Heart left ventricle (tissue), 13 donors: ENCODE measurements at regions not wholly inside any gene's neighbourhood (a gene's known extent, or its start where the extent isn't known, plus 50 kb on each side); places are given as distances from the start of the nearest gene placed in this dataset.

Experiments
- POLR2A ChIP-seq, 2 donors: fragments of 450-650 bp; IDR thresholded peaks; one replicate each; pipeline ENCODE4 v1.6.1; 2017; ENCODE audit warnings: antibody characterized with exemption in 2 of 2, mild to moderate bottlenecking in 2 of 2, moderate library complexity in 2 of 2
- TF ChIP-seq, protein P1 (sequence below), 12 donors: fragments of 200-600 bp; sonication (generic) in 4 of 12; IDR thresholded peaks; one replicate each; pipeline versions ENCODE4 v1.5.0 to v1.8.0; 2018 to 2022; ENCODE audit warnings: antibody characterized with exemption in 12 of 12, mild to moderate bottlenecking in 5 of 12
- donor health status: ischemic (EF 13 %, LVEDD 7.1; RV severe dilation, severe dysfunction).
- donor health status: DM: no; HTN: yes; CAD: no.
- donor health status: DM: no; HTN: no; CAD: no.
- donor health status: ischemic (EF 25% LVEDD 6.9; RV normal size, moderate dysfunction).
- donor health status: ischemic (EF 25% LVEDD 5.7; RV mildly dilated, moderate dysfunction).
- donor health status: ischemic (EF 35%, LVEDD 5.7; RV mildly dilated, moderate dysfunction).
- donor health status: nonischemic (EF 11% LVEDD 7.7; RV severe dilation, severe dysfunction).
- donor health status: DM: yes; HTN: yes; CAD: no.
- donor health status: PGD.
- donor health status: ischemic (EF 29% LVEDD 5.4; RV normal size, mild dysfunction).
- donor health status: nonischemic (EF 23%, LVEDD 6.1; RV moderate dilation, normal function).

DNA sequence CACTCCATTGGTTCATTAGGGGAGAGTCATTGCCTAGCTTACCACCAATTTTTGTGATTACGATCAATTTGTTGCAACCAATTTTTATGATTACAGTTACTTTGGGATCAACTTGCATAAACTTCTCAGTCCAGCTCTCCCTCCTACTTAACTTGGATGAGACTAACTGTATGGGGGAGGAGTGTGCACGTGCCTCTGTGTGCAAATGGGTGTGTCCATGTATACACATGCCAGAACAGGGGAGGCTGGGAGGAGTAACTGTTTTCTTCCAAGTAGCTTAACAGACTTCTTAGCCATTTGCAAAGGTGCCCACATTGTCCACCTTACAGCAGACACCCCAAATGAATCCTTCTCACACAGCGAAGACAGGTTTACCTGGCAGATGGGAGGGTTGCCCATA is 117.7 kb upstream of the VCX3B start:
- TF ChIP-seq, protein P1, sequence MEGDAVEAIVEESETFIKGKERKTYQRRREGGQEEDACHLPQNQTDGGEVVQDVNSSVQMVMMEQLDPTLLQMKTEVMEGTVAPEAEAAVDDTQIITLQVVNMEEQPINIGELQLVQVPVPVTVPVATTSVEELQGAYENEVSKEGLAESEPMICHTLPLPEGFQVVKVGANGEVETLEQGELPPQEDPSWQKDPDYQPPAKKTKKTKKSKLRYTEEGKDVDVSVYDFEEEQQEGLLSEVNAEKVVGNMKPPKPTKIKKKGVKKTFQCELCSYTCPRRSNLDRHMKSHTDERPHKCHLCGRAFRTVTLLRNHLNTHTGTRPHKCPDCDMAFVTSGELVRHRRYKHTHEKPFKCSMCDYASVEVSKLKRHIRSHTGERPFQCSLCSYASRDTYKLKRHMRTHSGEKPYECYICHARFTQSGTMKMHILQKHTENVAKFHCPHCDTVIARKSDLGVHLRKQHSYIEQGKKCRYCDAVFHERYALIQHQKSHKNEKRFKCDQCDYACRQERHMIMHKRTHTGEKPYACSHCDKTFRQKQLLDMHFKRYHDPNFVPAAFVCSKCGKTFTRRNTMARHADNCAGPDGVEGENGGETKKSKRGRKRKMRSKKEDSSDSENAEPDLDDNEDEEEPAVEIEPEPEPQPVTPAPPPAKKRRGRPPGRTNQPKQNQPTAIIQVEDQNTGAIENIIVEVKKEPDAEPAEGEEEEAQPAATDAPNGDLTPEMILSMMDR (IDR thresholded peaks at IDR 0.05): no peak
- no peak for TF ChIP-seq POLR2A (IDR thresholded peaks at IDR 0.05)
